Inflammatory macrophage treated with lipopolysaccharide for 1 hour (primary cell): ENCODE measurements at regions not wholly inside any gene's neighbourhood (a gene's known extent, or its start where the extent isn't known, plus 50 kb on each side); places are given as distances from the start of the nearest gene placed in this dataset.
"Not testable (repeated sequence)": the region's sequence is repeated elsewhere in the genome, so short reads cannot be mapped to it uniquely, and the experiment has no call there.

ENCODE experiments used
- DNase-seq, 2 donors: peaks; one replicate each; pipeline ENCODE4 v3.0.0-alpha.2; 2020 to 2022

DNA sequence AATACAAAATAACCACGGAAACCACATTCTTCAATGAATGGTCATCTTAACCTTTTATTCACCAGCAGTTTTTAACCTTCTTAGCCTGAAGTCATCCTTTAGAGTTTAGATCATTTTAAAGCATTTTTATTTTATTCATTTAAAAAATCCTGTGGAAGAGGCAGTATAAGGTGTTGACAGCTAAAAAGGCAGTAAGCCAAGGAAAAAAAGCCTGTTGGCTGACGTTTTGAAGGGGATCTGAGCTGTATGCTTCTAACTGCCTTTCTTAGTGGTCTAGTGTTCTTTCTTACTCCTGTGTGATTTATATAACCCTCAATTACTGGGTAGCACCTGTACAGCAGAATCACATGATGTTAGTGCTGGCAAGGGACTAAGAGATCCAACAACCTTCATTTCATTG is 438.3 kb upstream of the SEL1L start:
- DNase-seq: no peak

DNA sequence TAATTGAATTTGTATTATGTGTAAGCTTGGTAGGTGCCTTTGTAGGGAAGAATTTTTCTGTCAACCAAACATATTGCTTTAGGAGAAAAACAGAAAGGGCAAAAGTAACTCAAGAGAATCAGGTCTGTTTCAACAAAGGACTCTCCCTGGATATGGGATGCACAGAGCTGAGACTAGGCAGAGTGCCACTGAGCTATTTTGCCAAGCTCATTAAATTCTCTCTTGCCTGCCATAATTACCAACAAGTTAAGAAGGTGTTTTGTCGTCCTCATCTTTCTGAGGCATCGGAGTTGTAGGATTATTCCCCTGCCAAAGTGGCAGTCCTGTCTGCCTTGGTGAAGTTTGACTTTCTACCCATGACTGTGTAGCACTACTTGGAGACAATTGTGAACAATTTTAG is 438.9 kb upstream of the SEL1L start:
- DNase-seq: no peak

DNA sequence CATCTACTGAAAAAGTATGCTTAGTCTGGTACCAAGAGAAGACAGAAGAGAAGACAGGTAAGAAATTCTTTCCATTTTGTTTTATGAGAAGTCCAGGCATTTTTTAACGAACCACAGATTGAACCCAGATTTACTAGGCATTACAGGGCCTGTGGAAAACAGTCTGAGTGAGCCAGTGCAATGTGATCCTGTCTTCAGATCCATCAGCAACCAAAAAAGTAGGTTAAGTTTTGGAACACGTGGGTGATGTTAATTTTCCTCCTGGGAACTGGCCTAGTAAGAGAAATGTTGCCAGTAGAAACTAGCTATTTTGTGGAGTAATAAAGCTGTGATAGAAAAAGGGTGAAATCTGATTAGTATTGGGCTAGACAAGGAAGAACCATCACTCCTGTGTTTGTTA is 440.9 kb upstream of the SEL1L start:
- DNase-seq: no peak

DNA sequence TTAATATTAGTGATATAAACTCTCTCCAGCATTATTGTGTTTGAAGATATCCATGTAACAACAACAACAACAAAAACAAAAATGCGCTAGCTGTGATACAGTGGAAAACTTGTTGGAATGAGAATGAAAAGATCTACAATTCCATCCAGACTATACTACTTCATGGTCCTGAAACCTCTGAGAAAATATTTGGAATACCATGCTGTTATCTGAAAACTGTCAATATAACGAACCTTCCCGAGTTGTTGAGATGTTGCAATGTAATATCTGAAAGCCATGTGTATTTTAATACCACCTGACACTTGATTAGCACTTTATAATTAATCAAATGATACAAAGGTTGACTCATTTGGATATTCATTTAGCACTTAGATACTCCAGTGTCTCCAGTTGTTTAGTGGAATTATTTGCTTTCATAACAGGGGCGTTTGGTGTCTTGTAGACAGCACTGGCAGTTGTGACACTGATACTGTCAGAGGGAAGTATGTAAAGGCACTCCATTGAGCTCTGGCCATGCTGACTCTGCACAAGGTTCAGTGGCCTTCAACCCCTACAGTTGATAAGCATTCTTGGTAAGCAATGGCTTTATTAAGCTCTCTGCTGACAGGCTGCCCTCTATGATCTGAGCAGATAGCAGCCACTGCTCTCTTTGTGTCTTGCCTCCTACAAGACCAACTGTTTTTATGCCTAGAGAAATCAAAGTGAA is 447.1 kb upstream of the SEL1L start:
- no peak for DNase-seq

DNA sequence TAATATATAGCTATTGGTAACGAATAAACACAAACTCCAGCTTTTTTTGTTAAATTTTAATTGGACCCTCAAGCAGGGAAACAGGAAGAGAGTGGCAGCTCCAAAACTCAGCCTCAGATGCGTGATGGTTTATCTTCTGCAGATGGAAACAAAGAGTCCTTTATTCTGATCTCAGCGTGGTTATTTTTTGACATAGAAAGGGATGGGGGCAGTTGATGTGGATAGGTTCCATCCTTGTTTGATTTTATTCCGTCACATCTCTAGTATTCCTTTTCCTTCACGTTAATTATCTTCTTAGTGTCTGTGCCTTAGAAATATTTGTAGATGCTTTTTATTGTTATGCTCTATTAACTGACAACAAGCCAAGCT is 447.6 kb upstream of the SEL1L start:
- DNase-seq: no peak

- DNase-seq: no peak
These were observed 448.4 kb upstream of the SEL1L start for GRCh38 chr14:81982046-81982445.

DNA sequence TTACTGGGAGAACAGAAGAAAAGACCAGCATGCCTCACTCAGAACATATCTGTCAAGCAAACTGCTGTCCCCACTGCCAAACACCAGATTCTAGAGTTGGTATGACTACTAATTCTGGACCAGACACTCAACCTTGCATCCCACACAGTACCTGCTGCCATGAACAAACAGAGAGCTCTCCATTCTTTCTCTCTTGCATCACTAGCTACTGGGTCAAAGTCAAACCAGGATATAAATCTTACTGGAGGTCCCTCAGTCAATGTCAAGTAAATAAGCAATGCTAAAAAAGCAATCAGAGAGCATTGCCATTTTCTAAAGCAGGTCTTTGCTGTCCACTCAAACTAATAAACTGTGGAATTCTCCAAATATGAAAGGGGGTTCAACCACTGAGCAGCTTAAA is 452.4 kb upstream of the SEL1L start:
- DNase-seq: no peak

DNA sequence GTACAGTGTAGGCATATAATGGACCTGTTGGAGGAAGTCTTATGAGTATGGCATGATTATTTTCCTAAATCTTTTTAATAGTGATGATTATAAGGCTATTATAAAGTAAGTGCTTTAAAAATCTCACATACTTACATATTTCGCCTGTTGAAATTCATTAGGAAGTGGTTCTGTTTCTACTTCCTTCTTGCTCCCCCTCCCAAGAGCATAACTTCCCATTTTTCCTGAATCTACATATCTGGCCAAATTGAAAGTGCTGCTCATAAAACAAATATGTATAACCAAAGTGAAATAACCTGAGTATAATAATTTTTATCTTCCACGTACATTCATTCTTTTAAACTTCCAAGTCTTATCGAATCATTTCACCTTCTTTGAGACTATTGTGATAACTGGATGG is 455.6 kb upstream of the SEL1L start:
- DNase-seq: peak; percentile 25 to 32

- DNase-seq: peak; percentile 21 to 86
These were observed 456.7 kb upstream of the SEL1L start for GRCh38 chr14:81990312-81990761.

GRCh38 chr14:81991998-81992397 is 458.3 kb upstream of the SEL1L start:
- peak in 1 of 2 donors; percentile 33 for DNase-seq

- DNase-seq: no peak
These were observed 459.8 kb upstream of the SEL1L start for GRCh38 chr14:81993432-81993831.

- DNase-seq: no peak
These were observed 469.8 kb upstream of the SEL1L start for GRCh38 chr14:82003426-82003825.

- peak in 1 of 2 donors; percentile 11 for DNase-seq
These were observed 475.4 kb upstream of the SEL1L start for GRCh38 chr14:82009076-82009475.

DNA sequence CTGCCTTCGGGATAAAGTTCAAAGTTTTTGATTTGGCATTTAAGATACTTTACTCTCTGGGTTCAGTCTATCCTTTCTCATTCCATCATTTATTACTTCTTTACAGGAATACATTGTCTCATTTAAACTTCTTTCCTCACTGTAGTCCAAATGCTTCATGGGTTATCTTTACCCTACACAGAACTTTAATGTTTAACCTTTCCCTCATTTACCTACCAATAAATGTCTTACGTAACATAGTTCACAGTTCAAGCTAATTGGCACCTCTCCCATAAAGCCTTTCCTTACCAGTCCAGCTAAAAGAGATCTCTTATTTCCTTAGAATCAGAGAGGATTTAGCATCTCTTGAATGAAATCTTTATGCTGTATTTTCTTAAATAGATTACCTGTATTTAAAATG is 476.3 kb upstream of the SEL1L start:
- no peak for DNase-seq

DNA sequence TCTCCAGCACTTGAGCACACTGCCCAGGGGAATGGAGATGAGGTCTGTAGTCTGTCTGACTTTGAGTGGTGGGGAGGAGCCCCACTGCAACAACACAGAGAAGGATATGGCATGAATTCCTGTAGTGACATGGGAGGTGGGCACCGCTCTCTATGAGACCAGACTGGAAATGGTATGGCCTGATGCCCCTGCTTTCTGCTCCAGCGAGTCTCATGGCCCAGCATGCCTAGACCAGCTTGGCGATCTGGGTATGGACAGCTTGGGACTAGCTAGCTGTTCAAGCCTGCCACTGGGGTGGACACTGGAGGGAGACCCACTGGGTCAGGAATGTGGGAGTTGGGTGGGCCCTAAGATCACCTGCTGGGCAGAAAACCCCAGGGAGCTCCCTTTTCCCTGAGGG is 477.8 kb upstream of the SEL1L start:
- DNase-seq: no peak

- no peak for DNase-seq
These were observed 495.4 kb upstream of the SEL1L start for GRCh38 chr14:82029038-82029437.

DNA sequence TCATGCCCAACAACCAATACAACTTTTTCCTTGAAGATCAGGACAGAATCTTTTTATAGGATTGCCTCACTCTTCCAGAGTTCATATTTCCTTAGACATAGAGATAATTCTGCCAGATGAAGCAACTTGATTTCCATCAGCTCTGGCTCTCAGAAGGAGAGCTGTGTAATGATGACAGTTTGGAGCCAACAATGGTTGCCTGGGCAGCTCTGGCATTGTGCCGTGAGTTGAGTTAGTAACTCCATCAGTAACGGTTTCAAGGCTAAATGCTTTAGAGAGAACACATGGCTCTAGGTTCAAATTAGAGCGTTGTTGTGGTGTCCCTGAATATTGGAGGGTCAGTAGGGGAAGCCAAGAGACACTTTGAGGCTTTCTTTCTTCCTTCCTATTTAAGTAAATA is 501.7 kb upstream of the SEL1L start:
- DNase-seq: no peak

DNA sequence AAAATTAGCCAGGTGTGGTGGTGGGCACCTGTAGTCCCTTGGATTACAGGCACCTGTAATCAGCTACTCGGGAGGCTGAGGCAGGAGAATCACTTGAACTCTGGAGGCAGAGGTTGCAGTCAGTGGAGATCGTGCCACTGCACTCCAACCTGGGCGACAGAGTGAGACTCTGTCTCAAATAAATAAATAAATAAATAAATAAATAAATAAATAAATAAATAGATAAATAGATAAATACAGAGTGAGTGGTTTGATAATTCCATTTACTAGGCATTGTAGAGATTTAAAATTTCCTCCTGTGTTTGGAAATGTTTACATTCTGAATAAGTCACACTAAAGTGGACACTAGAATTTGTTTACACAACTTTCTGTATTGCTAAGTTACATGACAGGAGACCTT is 504.4 kb upstream of the SEL1L start:
- DNase-seq: not testable (repeated sequence)

- no peak for DNase-seq
These were observed 511.7 kb upstream of the SEL1L start for GRCh38 chr14:82045339-82045738.

DNA sequence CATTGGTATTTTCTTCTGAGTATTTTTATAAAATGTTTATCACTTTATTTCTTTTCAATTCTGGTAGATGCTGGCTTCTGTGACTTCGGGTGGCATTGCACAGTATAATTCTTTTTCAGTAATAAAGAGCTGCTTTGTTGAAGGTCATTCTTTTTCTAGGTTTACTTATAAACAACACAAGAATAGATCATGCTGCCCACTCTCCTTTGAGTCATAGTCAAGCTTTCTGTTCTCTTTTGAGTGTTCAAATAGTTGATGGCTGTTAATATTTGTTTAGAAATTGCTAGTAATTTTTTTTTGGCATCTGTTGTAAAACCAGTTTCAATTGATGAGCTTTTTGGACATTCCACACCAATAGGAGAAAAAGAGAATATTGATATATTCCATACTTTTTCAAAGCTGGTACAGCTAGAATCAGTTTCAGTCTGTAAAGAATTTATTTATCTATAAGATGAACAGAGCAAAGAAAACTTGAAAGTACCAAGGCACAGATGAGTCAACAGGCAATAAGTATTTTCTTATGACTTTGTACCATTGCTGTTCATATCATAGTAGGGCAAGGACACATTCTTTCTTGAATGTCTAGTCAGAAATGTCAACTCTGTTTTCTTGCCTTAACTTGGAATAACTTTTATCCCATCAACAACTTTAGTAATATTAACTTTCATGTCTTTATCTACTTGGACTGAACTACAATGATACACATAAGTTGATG is 513.0 kb upstream of the SEL1L start:
- DNase-seq: no peak

- no peak for DNase-seq
These were observed 514.3 kb upstream of the SEL1L start for GRCh38 chr14:82047777-82048470.

- no peak for DNase-seq
These were observed 519.1 kb upstream of the SEL1L start for GRCh38 chr14:82052778-82053177.

DNA sequence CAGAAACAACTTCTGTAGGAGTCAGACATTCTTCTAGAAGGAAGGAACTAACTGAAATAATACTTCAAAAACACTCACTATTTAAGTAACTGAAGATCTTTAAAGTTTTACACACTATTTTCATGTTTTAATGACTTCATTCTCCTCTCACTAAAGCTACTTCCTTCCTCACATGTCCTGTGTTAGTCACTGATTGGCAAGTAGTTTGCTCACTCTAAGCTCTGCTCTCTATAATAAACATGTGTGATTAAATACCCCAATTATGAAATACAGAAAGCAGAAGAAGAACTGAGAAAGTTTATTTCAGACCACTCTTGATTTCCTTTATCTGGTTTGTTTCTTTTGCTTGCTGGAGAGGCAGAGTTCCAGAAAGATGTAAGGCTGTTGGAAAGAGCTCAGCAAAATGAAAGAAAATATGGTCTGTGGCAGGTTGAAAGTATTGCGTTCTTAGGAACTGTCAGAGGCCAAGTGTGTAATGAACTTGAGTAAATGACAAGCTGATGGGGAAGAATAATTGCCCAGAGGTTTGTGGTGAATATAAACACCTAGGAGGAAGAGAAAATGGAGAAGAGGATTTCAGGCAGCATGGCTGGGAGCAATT is 522.0 kb upstream of the SEL1L start:
- peak; percentile 3 to 7 for DNase-seq

- no peak for DNase-seq
These were observed 526.6 kb upstream of the SEL1L start for GRCh38 chr14:82060219-82060618.
